GM21423 (cell line): ENCODE measurements at regions not wholly inside any gene's neighbourhood (a gene's known extent, or its start where the extent isn't known, plus 50 kb on each side); places are given as distances from the start of the nearest gene placed in this dataset.

Source experiments
- ATAC-seq: cut with Tn5 transposase; IDR thresholded peaks from one replicate; pipeline ENCODE4 v1.9.1; 2021; ENCODE audit warnings: mild to moderate bottlenecking, moderate library complexity; ENCODE audit not compliant: unreplicated experiment

DNA sequence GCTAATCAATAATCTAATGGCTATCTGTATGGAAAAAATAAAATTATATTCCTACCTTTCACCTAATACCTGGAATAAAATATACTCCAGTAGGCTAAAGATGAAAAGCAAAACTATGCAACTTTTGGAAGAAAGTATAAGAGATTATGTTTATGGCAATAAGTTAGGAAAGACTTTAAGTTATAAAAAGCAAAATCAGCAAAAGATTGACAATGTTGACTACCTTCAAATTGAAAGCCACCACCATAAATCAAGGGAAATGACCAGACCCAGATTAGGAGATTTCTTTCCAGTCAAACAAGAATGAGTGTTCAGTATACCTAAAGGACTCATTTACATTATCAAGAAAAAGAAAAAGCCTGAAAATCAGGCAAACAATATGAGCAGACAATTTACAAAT lies 159.1 kb upstream of the ZBED5 start:
- no peak for ATAC-seq

DNA sequence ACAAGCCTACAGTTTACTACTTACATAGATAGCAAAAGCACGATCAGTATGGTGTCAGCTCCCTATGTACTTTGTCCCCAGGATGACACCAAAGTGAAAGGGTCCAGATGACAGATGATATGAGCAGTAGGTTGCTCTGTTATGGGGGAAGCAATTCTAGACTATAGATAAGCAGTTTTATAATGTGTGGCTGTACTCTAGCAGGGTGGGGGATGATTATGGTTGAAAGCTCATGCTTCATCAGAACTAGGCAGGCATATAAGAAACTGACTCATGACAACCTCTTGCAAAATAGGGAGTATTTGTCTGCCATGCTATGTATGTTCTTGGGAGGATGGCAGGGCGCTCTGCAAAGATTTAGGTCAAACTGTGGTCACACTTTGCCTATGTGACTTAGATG lies 158.2 kb upstream of the ZBED5 start:
- ATAC-seq = no peak

DNA sequence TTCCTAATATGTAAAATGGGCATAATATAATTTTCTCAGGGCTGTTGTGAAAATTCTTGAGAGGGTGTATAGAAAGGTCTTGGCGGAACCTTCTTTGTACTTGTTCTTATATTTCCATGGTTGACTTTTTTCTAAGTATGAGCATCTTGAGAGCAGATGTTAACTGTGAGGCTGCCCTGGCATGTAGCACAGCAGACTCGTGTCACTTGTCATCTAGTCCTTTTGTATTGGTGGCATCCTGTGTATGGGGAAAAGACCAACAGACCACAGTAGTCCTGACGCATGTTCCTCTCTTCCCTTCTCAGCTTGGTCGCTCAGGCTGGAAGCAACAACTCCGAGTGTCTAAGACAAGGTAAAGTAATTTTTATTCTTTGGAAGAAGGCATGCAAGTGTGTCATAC lies 153.8 kb upstream of the ZBED5 start:
- ATAC-seq = no peak

DNA sequence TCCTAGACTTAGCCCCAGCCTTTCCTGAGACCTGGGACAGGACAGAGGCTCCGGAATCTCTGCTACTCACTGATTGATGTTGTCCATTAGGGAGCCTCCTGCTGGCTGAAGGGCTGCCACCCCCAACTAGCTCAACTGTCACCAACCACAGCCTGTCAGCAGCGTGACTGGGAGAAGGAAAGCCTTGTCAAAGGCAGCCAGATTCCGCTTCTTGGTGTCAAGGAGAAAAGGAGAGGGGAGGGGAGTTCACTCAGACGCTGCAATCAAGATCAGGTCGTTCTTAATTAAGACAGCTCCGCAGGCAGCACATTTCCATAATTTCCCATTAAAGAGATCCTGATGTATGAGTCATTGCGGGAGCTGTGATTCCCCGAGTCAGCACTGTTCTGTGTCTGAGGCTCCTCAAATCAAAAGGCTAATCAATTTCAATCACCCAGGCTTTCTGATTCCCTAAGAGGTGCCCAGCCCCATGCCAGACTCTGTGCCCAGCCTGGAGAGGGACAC lies 152.8 kb upstream of the ZBED5 start:
- ATAC-seq = no peak

DNA sequence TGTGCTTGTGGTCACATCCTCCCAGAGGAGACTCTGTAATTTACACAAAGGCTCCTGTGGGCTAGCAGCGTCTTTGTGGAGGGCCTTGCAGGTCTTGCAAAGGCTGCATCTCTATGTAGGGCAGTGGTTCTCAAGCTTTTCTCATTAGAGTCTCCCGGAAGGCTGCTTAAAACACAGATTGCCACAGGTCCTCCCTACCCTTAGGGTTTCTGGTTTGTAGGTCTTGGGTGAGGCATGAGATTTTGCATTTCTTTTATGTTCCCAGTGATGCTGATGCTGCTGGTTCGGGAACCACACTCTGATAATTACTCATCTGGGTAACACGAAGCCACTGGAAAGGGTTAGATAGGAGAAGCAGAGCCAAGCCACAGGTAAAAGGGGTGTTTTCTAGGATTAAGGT lies 151.3 kb upstream of the ZBED5 start:
- ATAC-seq = no peak

DNA sequence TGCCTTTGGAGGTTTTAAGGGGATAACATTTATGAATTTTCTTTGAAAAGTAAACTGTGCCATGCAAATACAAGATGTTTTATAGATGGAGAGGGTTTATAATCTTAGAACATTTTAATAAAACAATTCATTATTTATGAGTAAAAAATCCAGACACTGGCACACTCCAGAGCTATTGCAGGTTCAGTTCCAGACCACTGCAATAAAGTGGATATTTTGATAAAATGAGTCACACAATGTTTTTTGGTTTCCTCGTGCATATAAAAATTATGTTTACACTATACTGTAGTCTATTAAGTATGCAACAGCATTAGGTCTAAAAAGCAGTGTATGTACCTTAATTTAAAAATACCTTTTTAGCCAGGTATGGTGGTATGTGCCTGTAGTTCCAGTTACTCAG lies 146.2 kb upstream of the ZBED5 start:
- no peak for ATAC-seq

DNA sequence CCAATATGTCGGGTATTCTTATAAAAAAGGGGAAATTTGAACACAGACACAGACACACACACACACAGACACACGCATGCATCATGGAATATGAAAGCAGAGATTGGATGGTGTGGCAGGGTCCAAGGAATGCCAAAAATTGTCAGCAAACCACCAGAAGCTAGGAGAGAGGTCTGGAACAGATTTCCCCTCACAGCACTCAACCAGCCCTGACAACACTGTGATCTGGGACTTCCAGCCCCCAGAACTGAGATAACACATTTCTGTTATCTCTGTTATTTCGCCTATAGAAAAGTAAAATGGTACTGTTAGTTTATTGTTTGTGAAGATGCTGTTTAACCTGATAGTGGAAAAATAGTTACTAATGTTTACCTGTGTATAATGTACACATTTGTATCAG lies 145.4 kb upstream of the ZBED5 start:
- ATAC-seq = no peak

DNA sequence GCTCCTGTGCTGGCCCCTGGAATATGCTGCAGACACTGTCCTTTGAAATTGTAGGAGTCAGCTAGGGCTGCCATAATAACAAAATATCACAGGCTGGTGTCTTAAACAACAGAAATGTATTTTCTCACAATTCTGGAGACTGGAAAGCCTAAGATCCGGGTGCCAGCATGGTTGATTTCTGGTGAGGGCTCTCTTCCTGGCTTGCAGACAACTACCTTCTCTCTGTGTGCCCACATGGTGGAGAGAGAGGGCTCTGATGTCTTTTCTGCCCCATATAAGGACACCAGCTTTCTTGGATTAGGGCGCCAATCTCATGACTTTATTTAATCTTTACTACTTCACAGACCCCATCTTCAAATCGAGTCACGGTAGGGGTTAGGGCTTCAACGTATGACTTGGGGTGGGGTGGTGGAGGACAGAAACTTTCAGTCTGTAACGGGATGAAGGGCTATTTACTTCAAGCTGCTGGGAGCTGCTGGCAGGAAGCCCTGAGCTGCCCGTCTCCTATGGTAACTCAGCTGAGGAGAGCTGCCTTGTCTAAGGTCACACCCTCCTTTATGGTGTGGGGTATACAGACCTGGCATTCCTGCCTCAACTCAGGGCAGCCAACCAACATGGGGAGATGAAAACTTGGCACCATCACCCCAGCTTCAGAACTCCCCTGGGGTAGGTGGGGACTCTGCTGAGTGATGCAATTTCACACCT lies 142.9 kb upstream of the ZBED5 start:
- no peak for ATAC-seq

DNA sequence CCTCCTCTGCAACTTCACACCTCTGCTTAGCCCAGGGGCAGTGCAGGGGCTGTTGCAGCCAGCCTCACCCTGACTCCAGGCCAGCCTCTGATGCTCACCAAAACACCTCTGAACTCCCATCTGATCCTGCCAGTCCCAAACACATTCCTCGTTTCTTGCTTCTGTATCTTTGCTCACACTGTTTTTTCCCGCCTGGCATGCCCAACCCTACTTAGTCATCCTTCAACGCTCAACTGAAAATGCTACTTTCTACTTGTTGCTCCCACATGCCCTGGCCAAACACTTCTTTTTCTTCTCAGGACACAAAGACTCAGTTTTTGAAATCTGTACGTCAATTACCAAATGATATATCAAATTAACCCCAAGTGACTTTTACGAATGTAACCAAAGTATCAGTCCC lies 140.8 kb upstream of the ZBED5 start:
- no peak for ATAC-seq

DNA sequence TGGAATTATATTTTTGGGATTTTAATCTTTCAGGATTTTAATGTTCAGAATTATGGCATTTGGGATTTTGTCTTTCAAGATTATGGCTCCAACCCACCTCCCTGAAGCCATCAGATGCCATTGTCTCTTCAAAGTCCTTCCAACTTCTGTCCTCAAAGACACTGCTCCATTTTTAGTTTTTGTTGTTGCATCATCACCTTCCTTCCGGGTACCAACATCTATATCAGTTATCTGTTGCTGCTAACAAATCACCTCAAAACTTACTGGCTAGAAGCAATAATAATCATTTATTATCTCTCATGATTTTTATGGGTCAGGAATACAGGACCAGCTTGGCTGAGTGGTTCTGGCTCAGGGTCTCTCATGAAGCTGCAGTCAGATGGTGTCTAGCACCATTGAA lies 138.8 kb upstream of the ZBED5 start:
- no peak for ATAC-seq

DNA sequence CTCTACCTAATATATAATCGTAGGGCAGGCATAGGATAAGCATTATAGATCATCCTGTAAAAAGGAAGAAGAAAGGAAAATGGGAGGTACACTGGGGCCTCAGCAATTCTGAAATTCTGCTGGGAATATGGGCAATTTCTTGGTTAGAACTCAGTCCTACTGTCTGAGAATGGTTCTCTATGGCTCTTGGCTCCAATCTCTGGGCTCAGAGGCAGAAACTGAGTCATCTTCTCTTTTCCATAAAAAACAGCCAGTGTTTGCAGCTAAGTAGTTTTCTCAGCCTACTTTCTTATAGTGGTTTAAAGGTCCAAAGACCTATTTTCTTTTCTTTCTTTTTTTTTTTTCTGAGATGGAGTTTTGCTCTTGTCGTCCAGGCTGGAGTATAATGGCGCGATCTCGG lies 135.8 kb upstream of the ZBED5 start:
- no peak for ATAC-seq

DNA sequence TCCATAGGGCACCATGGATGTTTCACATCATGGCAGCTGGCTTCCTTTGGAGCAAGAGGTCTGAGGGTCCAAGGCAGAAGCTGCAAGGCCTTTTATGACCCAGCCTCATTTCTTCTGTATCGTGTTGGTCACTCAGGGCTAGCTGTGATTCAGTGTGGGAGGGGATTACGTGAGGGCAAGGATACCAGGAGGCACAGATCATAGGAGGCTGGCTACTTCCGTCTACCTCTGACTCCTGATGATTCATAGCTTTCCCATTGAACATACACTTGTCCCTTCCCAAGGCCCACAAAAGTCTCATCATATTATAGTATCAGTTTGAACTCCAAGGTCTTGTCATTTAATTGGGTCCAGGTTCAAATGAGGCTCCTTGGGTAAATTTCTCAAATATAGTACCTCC lies 135.3 kb upstream of the ZBED5 start:
- ATAC-seq = no peak

DNA sequence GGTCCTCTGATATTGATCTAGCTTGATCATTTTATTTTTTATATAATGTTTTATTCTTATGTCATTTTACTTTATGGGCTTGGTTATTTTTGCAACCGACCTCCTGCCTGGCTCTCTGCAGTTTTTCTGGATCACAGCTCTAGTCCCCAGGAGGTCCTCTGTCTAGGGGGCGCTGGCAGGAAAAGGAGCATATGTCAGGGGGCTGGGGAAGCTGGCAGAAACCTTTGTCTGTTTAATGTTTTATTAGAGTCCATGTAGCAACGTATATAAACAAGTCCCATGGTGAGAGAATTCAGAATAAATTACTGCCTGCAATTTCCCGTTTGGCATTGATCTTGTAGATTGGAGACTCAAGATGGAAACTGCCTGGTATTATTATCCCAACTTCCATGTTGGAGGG lies 133.5 kb upstream of the ZBED5 start:
- no peak for ATAC-seq

DNA sequence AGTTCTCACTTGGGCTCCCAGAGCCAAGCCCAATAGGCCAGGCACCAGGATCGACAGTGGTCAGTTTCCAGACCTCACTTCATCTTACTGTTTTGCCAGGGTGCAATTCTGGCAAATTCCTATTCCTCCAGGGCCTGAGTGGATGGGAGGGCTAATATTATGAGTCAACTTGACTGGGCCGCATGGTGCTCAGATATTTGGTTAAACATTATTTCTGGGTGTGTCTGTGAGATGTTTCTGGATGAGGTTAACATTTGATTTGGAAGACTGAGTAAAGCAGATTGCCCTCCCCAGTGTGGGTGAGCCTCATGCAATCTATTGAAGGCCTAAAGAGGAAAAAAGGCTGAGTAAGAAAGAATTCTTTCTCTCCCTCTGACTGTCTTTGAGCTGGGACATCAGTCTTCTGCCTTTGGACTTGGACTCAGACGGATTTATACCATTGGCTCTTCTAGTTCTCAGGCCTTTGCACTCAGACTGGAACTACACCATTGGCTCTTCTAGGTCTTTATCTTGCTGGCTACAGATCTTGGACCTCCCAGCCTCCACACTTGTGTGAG lies 132.9 kb upstream of the ZBED5 start:
- ATAC-seq = no peak

DNA sequence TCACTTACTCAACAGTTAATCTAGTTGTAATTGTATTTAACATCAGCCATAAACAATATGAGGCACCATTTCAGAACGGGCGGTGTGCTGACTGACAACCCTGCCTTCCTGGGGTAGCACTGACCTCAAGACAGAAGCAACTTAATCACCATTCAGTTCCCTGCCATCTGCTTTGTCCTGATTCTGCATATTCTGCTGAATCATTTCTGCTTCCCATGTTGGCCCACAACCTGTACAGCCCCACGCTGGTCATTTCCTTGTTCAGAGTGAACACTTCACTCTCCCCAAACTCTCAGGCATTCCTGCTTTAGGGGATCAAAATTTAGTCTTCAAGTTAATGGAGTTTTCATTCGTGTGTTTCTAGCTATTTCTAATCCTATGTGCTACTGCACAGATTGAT lies 132.3 kb upstream of the ZBED5 start:
- no peak for ATAC-seq

DNA sequence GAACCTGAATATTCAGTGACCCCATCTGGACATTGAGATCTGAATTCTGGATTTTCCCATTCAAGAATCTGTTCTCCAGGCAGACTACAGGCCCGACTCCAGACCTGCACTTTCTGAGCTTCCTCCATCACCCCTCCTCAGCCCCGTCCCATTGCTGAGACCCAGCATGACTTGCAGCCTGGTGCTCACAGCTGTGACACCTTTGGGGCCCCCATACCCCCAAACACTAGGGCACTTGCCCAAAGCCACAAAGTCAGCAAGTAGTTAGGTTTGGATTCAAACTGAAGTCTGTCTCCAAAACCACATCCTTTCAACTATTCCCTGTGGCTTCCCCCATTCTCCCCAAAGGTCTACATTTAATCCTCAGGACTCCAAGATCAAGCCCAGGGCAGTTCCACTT lies 128.2 kb upstream of the ZBED5 start:
- ATAC-seq = no peak

DNA sequence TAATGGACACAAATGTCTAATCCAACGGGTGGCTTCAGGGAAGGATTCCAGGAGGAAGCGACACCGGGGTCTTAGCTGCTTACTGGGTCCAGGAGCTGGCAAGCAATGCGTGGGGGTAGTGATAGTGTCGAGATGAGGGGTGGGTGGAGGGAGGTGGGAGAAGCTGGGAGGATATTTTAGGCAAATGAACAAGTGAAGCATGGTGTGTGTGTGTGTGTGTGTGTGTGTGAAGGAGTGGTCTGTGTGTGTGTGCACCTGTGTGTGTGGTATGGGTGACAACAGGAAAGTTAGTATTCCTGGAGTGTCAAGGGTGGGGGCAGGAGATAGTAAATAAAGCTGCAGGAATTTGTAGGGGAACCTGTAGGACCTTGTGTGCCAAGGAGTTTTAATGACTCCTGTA lies 126.9 kb upstream of the ZBED5 start:
- ATAC-seq = no peak

DNA sequence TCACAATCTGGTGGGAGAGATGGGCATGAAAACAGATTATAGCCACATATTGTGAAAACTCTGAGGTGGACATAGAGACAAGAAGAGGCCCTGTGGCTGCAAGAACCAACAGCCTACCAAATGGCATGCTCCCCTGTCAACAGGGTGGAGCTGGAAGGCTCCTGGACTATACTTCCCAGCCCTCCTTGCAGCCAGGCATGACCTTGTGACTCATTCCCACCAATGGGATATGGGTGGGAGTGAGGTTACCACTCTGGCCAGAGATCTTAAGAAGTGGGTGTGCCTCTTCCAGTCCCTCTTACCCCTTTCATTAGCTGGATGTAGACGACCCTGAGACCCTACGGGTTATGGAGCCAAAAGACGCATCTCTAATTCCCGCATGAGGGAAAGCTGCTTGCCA lies 126.4 kb upstream of the ZBED5 start:
- no peak for ATAC-seq

DNA sequence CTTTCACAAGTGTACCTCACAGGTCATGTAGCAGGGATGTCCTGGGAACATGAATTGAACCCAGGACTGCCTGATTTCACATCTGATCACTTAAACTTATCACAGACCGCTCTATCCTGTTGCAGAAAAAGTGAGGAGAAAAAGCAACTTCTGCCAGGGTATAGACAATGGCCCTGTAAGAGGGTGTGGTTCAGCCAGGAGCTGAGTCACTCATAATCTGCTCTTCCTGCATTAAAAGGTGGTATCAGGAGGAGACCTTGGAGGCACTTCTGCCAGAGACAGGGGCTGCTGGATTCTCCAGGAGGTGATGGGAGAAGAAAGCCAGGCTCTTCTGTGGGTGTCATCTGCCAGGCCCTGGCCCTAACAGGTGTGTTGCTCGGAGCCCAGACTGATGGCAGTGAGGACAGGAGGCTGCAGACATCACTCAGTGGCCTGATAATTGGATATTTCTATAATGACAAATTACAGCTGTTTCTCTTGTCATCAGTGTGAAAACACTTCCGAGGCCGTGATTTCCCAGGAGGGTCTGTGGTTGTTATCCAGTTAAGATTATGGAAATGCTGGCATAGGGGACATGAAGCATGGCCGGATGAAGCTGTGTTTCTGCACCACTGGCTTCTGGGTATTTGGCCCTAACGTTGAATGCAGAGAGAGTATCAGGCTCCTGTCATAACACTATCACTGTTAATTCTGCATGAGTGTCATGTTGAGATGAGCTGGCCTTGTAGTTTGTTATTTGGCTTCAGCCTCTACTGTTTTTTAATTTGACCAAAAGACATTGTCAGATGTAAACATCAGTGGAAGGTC lies 125.1 kb upstream of the ZBED5 start:
- ATAC-seq = no peak

DNA sequence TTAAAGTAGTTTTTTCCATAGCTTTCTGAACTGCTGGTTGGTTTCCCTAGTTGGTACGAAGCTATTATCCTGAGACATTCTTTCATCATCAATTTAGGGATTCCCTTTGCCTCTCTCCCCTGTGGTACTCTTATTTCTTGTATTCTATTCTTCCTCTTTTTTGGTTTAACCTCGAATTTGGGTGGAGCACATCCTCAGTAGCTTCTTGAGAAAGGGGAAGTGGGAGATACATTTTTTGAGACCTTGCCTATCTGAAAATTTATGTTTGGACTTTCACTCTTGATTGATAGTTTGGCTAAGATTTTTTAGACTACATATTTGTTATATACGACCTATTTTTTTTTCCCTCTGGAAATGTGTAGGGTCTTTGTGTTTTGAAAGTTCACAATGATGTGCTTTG lies 121.7 kb upstream of the ZBED5 start:
- no peak for ATAC-seq

DNA sequence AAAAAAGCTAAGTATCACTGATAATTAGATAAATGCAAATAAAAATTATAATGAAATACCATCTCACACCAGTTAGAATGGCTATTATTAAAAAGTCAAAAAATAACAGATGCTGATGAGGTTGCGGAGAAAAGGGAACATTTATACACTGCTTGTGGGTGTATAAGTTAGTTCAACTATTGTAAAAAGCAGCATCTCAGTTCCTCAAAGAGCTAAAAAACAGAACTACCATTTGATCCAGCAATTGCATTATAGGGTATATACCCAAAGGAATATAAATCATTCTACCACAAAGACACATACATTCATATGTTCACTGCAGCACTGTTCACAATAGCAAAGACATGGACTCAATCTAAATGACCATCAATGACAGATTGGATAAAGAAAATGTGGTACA lies 120.3 kb upstream of the ZBED5 start:
- no peak for ATAC-seq

DNA sequence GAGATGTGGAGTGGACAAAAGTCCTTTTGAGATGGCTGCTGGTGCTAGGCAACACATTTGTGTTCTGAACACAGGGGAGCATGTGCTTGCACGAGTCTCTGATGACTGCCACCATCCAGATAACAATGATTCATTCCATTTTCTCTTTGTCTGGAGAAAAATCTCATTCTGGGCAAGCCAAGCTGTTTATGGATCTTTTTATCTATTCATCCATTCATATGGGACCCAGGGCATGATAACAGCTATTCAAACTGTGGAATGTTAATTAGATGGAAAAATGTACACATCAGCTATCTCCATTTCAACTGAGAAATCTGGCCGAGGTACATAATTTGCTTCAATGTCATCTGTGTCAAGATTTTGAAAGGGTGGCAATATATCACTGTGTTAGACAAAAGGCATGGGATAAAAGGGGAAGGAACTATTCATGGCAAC lies 117.5 kb upstream of the ZBED5 start:
- no peak for ATAC-seq
